HEK293 (cell line): ENCODE measurements at regions not wholly inside any gene's neighbourhood (a gene's known extent, or its start where the extent isn't known, plus 50 kb on each side); places are given as distances from the start of the nearest gene placed in this dataset.

ENCODE experiments used
- BCL11B ChIP-seq: fragments of 450-650 bp; formaldehyde crosslinking; IDR thresholded peaks from 2 replicates; pipeline ENCODE4 v1.5.1; 2016; ENCODE audit warnings: low read depth, missing biosample characterization, missing genetic modification characterization
- FEZF1 ChIP-seq: fragments of 450-650 bp; formaldehyde crosslinking; IDR thresholded peaks from 2 replicates; pipeline ENCODE4 v1.5.1; 2016; ENCODE audit warnings: missing biosample characterization, missing genetic modification characterization
- HOXC10 ChIP-seq: sonication (generic); formaldehyde crosslinking; IDR thresholded peaks from 2 replicates; pipeline ENCODE4 v1.8.1; 2023; ENCODE audit warnings: mild to moderate bottlenecking, missing genetic modification reagents
- KLF10 ChIP-seq: fragments of 450-650 bp; IDR thresholded peaks from 2 replicates; pipeline ENCODE4 v1.5.1; 2018; ENCODE audit warnings: missing biosample characterization, mild to moderate bottlenecking, missing genetic modification characterization
- KLF16 ChIP-seq: fragments of 450-650 bp; formaldehyde crosslinking; IDR thresholded peaks from 2 replicates; pipeline ENCODE4 v1.5.1; 2017; ENCODE audit warnings: missing biosample characterization, missing genetic modification characterization
- KLF8 ChIP-seq: fragments of 450-650 bp; formaldehyde crosslinking; IDR thresholded peaks from 2 replicates; pipeline ENCODE4 v1.5.1; 2016; ENCODE audit warnings: missing biosample characterization, missing genetic modification characterization
- OSR2 ChIP-seq: fragments of 450-650 bp; formaldehyde crosslinking; IDR thresholded peaks from 2 replicates; pipeline ENCODE4 v1.5.1; 2016; ENCODE audit warnings: missing biosample characterization, missing genetic modification characterization
- REPIN1 ChIP-seq: fragments of 450-650 bp; formaldehyde crosslinking; IDR thresholded peaks from 2 replicates; pipeline ENCODE4 v1.5.1; 2017; ENCODE audit warnings: missing biosample characterization, missing genetic modification characterization, low read depth
- SALL2 ChIP-seq: fragments of 450-650 bp; formaldehyde crosslinking; IDR thresholded peaks from 2 replicates; pipeline ENCODE4 v1.5.0; 2017; ENCODE audit warnings: missing biosample characterization, mild to moderate bottlenecking, missing genetic modification characterization, borderline replicate concordance
- TRIM28 ChIP-seq: IDR thresholded peaks from 2 replicates; pipeline ENCODE4 v1.6.1; 2011; ENCODE audit warnings: low read length, control low read depth, borderline replicate concordance
- YY2 ChIP-seq: fragments of 450-650 bp; formaldehyde crosslinking; IDR thresholded peaks from 2 replicates; pipeline ENCODE4 v1.5.1; 2016; ENCODE audit warnings: missing biosample characterization, missing genetic modification characterization
- ZBTB17 ChIP-seq: fragments of 450-650 bp; formaldehyde crosslinking; IDR thresholded peaks from 2 replicates; pipeline ENCODE4 v1.5.1; 2016; ENCODE audit warnings: missing biosample characterization, missing genetic modification characterization
- ZBTB48 ChIP-seq: fragments of 450-650 bp; formaldehyde crosslinking; IDR thresholded peaks from 2 replicates; pipeline ENCODE4 v1.5.1; 2016; ENCODE audit warnings: missing biosample characterization, missing genetic modification characterization
- ZFP37 ChIP-seq: fragments of 450-650 bp; formaldehyde crosslinking; IDR thresholded peaks from 2 replicates; pipeline ENCODE4 v1.5.1; 2016; ENCODE audit warnings: missing biosample characterization, missing genetic modification characterization
- ZNF211 ChIP-seq: fragments of 450-650 bp; formaldehyde crosslinking; IDR thresholded peaks from 2 replicates; pipeline ENCODE4 v1.5.1; 2016; ENCODE audit warnings: low read depth, missing biosample characterization, missing genetic modification characterization
- ZNF214 ChIP-seq: fragments of 450-650 bp; formaldehyde crosslinking; IDR thresholded peaks from 2 replicates; pipeline ENCODE4 v1.5.1; 2017; ENCODE audit warnings: missing biosample characterization, mild to moderate bottlenecking, missing genetic modification characterization, borderline replicate concordance
- ZNF366 ChIP-seq: fragments of 450-650 bp; formaldehyde crosslinking; conservative IDR thresholded peaks from 2 replicates; pipeline ENCODE4 v1.5.1; 2016; ENCODE audit warnings: missing biosample characterization, missing genetic modification characterization
- ZNF426 ChIP-seq: fragments of 450-650 bp; formaldehyde crosslinking; IDR thresholded peaks from 2 replicates; pipeline ENCODE4 v1.5.1; 2017; ENCODE audit warnings: missing biosample characterization, missing genetic modification characterization, mild to moderate bottlenecking, inconsistent platforms, moderate library complexity
- ZNF561 ChIP-seq: fragments of 450-650 bp; IDR thresholded peaks from 2 replicates; pipeline ENCODE4 v1.5.1; 2018; ENCODE audit warnings: missing biosample characterization, missing genetic modification characterization, borderline replicate concordance
- ZNF792 ChIP-seq: fragments of 450-650 bp; formaldehyde crosslinking; IDR thresholded peaks from 2 replicates; pipeline ENCODE4 v1.5.1; 2016; ENCODE audit warnings: missing biosample characterization, missing genetic modification characterization
- TF ChIP-seq, protein P1 (sequence below): fragments of 450-650 bp; formaldehyde crosslinking; IDR thresholded peaks from 2 replicates; pipeline ENCODE4 v1.5.1; 2016; ENCODE audit warnings: missing biosample characterization, missing genetic modification characterization
- TF ChIP-seq, protein P2 (sequence below): fragments of 450-650 bp; formaldehyde crosslinking; IDR thresholded peaks from 2 replicates; pipeline ENCODE4 v1.5.1; 2016; ENCODE audit warnings: missing biosample characterization, missing genetic modification characterization
- TF ChIP-seq, protein P3 (sequence below): fragments of 450-650 bp; formaldehyde crosslinking; IDR thresholded peaks from 2 replicates; pipeline ENCODE4 v1.5.1; 2017; ENCODE audit warnings: missing biosample characterization, missing genetic modification characterization
- TF ChIP-seq, protein P4 (sequence below): fragments of 450-650 bp; formaldehyde crosslinking; IDR thresholded peaks from 2 replicates; pipeline ENCODE4 v1.5.1; 2017; ENCODE audit warnings: missing biosample characterization, mild to moderate bottlenecking, missing genetic modification characterization, moderate library complexity
- TF ChIP-seq, protein P5 (sequence below): fragments of 450-650 bp; formaldehyde crosslinking; IDR thresholded peaks from 2 replicates; pipeline ENCODE4 v1.5.1; 2017; ENCODE audit warnings: missing biosample characterization, missing genetic modification characterization
- TF ChIP-seq, protein P6 (sequence below): fragments of 450-650 bp; formaldehyde crosslinking; IDR thresholded peaks from 2 replicates; pipeline ENCODE4 v1.5.1; 2017; ENCODE audit warnings: missing biosample characterization, missing genetic modification characterization
- TF ChIP-seq, protein P7 (sequence below): fragments of 450-650 bp; formaldehyde crosslinking; IDR thresholded peaks from 2 replicates; pipeline ENCODE4 v1.5.1; 2016; ENCODE audit warnings: missing biosample characterization, missing genetic modification characterization

DNA sequence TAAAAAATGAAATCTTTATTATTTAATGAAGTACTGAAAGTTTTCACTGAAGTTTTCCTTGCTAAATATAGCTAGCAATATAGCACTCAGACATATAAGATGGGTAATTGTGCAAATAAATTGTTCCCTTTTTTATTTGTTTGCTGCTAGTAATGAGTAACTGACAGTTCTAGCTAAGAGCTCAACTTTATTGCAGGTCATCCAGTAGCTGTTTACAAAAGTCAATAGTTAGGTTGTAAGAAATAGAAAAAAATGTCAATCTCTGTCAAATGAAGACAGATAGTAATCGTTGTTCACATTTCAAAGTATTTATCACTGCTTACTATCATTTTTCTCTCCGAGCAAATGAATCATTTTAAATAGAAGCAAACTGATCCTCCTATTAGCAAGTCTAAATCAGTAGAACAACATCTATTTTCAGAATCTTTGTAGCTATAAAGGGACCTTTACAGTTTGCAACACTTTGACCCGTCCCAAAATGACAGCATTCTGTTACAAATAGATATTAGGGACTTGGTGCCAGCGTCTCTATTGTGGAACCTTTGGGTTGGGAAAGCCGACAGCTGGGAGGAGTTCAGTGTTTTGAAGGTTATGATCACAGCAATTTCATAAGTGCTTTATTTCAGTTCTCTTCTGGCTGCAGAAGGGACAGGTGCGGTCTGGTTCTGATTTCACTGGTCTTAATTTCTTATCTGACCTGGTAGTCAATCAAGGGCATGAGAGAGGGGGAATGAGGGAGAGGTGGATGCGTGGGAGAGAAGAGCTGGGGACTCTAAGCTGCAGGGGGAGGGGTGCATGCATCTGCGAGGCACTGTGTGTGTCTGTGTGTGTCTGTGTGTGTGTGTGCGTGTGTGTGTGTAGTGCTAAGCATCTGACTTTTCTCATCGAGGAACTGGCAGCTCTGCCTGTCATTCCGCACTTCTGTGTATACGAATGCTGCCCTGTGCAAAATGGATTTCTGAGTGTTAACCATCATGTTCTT, 227.9 kb upstream of the PITX2 start (continued):
- peak; percentile 98 for TF ChIP-seq ZBTB17 (tag by site-specific recombination)
- no peak for TF ChIP-seq ZNF561 (tag by site-specific recombination)
- 0 out of 2 replicates have a peak, but pooled peaks have one; percentile 30 for TF ChIP-seq ZFP37 (tag by site-specific recombination)
- TF ChIP-seq HOXC10 (CRISPR knock-in tag) = no peak
- TF ChIP-seq OSR2 (tag by site-specific recombination) = peak; percentile 67; the same call in 1 of the 2 replicates
- 0 out of 2 replicates have a peak, but pooled peaks have one; percentile 34 for TF ChIP-seq TRIM28
- TF ChIP-seq, protein P1, sequence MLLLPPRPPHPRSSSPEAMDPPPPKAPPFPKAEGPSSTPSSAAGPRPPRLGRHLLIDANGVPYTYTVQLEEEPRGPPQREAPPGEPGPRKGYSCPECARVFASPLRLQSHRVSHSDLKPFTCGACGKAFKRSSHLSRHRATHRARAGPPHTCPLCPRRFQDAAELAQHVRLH (tag by site-specific recombination) = peak; percentile 83
- TF ChIP-seq, protein P2, sequence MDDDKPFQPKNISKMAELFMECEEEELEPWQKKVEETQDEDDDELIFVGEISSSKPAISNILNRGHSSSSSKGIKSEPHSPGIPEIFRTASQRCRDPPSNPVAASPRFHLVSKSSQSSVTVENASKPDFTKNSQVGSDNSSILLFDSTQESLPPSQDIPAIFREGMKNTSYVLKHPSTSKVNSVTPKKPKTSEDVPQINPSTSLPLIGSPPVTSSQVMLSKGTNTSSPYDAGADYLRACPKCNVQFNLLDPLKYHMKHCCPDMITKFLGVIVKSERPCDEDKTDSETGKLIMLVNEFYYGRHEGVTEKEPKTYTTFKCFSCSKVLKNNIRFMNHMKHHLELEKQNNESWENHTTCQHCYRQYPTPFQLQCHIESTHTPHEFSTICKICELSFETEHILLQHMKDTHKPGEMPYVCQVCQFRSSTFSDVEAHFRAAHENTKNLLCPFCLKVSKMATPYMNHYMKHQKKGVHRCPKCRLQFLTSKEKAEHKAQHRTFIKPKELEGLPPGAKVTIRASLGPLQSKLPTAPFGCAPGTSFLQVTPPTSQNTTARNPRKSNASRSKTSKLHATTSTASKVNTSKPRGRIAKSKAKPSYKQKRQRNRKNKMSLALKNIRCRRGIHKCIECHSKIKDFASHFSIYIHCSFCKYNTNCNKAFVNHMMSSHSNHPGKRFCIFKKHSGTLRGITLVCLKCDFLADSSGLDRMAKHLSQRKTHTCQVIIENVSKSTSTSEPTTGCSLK (tag by site-specific recombination) = no peak
- peak; percentile 79 for TF ChIP-seq ZBTB48
- TF ChIP-seq, protein P3, sequence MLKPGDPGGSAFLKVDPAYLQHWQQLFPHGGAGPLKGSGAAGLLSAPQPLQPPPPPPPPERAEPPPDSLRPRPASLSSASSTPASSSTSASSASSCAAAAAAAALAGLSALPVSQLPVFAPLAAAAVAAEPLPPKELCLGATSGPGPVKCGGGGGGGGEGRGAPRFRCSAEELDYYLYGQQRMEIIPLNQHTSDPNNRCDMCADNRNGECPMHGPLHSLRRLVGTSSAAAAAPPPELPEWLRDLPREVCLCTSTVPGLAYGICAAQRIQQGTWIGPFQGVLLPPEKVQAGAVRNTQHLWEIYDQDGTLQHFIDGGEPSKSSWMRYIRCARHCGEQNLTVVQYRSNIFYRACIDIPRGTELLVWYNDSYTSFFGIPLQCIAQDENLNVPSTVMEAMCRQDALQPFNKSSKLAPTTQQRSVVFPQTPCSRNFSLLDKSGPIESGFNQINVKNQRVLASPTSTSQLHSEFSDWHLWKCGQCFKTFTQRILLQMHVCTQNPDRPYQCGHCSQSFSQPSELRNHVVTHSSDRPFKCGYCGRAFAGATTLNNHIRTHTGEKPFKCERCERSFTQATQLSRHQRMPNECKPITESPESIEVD (tag by site-specific recombination) = peak; percentile 65
- TF ChIP-seq ZNF214 (tag by site-specific recombination) = no peak
- peak; percentile 28 for TF ChIP-seq FEZF1 (tag by site-specific recombination)
- TF ChIP-seq KLF10 (tag by site-specific recombination) = no peak
- TF ChIP-seq ZNF211 (tag by site-specific recombination) = no peak
- no peak for TF ChIP-seq SALL2 (tag by site-specific recombination)
- TF ChIP-seq YY2 (tag by site-specific recombination) = 0 out of 2 replicates have a peak, but pooled peaks have one; percentile 11
- TF ChIP-seq, protein P4, sequence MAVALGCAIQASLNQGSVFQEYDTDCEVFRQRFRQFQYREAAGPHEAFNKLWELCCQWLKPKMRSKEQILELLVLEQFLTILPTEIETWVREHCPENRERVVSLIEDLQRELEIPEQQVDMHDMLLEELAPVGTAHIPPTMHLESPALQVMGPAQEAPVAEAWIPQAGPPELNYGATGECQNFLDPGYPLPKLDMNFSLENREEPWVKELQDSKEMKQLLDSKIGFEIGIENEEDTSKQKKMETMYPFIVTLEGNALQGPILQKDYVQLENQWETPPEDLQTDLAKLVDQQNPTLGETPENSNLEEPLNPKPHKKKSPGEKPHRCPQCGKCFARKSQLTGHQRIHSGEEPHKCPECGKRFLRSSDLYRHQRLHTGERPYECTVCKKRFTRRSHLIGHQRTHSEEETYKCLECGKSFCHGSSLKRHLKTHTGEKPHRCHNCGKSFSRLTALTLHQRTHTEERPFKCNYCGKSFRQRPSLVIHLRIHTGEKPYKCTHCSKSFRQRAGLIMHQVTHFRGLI (tag by site-specific recombination) = no peak
- 0 out of 2 replicates have a peak, but pooled peaks have one; percentile 31 for TF ChIP-seq BCL11B (tag by site-specific recombination)
- TF ChIP-seq, protein P5, sequence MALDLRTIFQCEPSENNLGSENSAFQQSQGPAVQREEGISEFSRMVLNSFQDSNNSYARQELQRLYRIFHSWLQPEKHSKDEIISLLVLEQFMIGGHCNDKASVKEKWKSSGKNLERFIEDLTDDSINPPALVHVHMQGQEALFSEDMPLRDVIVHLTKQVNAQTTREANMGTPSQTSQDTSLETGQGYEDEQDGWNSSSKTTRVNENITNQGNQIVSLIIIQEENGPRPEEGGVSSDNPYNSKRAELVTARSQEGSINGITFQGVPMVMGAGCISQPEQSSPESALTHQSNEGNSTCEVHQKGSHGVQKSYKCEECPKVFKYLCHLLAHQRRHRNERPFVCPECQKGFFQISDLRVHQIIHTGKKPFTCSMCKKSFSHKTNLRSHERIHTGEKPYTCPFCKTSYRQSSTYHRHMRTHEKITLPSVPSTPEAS (tag by site-specific recombination) = peak; percentile 94
- no peak for TF ChIP-seq ZNF426 (tag by site-specific recombination)
- TF ChIP-seq, protein P6, sequence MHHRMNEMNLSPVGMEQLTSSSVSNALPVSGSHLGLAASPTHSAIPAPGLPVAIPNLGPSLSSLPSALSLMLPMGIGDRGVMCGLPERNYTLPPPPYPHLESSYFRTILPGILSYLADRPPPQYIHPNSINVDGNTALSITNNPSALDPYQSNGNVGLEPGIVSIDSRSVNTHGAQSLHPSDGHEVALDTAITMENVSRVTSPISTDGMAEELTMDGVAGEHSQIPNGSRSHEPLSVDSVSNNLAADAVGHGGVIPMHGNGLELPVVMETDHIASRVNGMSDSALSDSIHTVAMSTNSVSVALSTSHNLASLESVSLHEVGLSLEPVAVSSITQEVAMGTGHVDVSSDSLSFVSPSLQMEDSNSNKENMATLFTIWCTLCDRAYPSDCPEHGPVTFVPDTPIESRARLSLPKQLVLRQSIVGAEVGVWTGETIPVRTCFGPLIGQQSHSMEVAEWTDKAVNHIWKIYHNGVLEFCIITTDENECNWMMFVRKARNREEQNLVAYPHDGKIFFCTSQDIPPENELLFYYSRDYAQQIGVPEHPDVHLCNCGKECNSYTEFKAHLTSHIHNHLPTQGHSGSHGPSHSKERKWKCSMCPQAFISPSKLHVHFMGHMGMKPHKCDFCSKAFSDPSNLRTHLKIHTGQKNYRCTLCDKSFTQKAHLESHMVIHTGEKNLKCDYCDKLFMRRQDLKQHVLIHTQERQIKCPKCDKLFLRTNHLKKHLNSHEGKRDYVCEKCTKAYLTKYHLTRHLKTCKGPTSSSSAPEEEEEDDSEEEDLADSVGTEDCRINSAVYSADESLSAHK (tag by site-specific recombination) = 0 out of 2 replicates have a peak, but pooled peaks have one; percentile 40
- peak; percentile 45; the same call in 1 of the 2 replicates for TF ChIP-seq KLF16 (tag by site-specific recombination)
- TF ChIP-seq, protein P7, sequence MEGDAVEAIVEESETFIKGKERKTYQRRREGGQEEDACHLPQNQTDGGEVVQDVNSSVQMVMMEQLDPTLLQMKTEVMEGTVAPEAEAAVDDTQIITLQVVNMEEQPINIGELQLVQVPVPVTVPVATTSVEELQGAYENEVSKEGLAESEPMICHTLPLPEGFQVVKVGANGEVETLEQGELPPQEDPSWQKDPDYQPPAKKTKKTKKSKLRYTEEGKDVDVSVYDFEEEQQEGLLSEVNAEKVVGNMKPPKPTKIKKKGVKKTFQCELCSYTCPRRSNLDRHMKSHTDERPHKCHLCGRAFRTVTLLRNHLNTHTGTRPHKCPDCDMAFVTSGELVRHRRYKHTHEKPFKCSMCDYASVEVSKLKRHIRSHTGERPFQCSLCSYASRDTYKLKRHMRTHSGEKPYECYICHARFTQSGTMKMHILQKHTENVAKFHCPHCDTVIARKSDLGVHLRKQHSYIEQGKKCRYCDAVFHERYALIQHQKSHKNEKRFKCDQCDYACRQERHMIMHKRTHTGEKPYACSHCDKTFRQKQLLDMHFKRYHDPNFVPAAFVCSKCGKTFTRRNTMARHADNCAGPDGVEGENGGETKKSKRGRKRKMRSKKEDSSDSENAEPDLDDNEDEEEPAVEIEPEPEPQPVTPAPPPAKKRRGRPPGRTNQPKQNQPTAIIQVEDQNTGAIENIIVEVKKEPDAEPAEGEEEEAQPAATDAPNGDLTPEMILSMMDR (tag by site-specific recombination) = no peak; the same call in 1 of the 2 replicates
- TF ChIP-seq REPIN1 (tag by site-specific recombination) = 0 out of 2 replicates have a peak, but pooled peaks have one; percentile 58
- TF ChIP-seq ZNF792 = peak; percentile 80; the same call in 1 of the 2 replicates
- TF ChIP-seq ZNF366 (tag by site-specific recombination) = peak; percentile 72
- TF ChIP-seq KLF8 = peak; percentile 31; the same call in 1 of the 2 replicates
